IMR-90 (cell line): ENCODE measurements at regions not wholly inside any gene's neighbourhood (a gene's known extent, or its start where the extent isn't known, plus 50 kb on each side); places are given as distances from the start of the nearest gene placed in this dataset.
A peak's percentile ranks its signal among the peaks of the same experiment; 100 is the strongest.

Experiments used
- ATAC-seq: fragments of 200-7000 bp; cut with Tn5 transposase; 2 replicates; pipeline ENCODE4 v1.9.1; 2020; ENCODE audit warnings: low read depth, mild to moderate bottlenecking, moderate library complexity
- BruUV-seq: library from RNA; stranded (reverse); fragments of 400-500 nt; replicated peaks from 2 replicates; lab custom pipeline; 2021; lab: Mats Ljungman, UMichigan
- CTCF ChIA-PET: fragments of 300-600 bp; formaldehyde crosslinking; extraction: SDS; loops from one replicate; lab custom pipeline; 2021; ENCODE audit warnings: antibody characterized with exemption; lab: Yijun Ruan, JAX
- POLR2A ChIA-PET: fragments of 300-600 bp; sonication (Branson Sonifier 250); formaldehyde crosslinking; loops from one replicate; lab custom pipeline; 2022; ENCODE audit warnings: antibody characterized with exemption; ENCODE audit not compliant: unreplicated experiment; lab: Charles Lee
- DNase-seq: peaks from one replicate; pipeline ENCODE4 v3.0.0; 2013
- H2AFZ ChIP-seq: replicated peaks from 2 replicates; pipeline ENCODE3; 2013; ENCODE audit warnings: low read length, mild to moderate bottlenecking; ENCODE audit not compliant: poor library complexity
- H2AK5ac ChIP-seq: 2 replicates; pipeline ENCODE4 v1.6.1; 2013; ENCODE audit warnings: low read depth, low read length, inconsistent platforms
- H2AK9ac ChIP-seq: replicated peaks from 2 replicates; pipeline ENCODE3; 2013; ENCODE audit warnings: mild to moderate bottlenecking, low read depth, low read length, moderate library complexity; ENCODE audit not compliant: poor library complexity
- H2BK120ac ChIP-seq: 2 replicates; pipeline ENCODE4 v1.6.1; 2013; ENCODE audit warnings: low read depth, low read length, inconsistent platforms
- H2BK15ac ChIP-seq: 3 replicates; pipeline ENCODE4 v1.6.1; 2013; ENCODE audit warnings: low read depth, low read length, inconsistent platforms
- H2BK20ac ChIP-seq: 2 replicates; pipeline ENCODE4 v1.6.1; 2013; ENCODE audit warnings: low read depth, mild to moderate bottlenecking, inconsistent platforms, low read length, moderate library complexity
- H2BK5ac ChIP-seq: 2 replicates; pipeline ENCODE4 v1.6.1; 2013; ENCODE audit warnings: mild to moderate bottlenecking, low read depth, low read length, inconsistent platforms; ENCODE audit not compliant: poor library complexity, severe bottlenecking
- H3K14ac ChIP-seq: replicated peaks from 2 replicates; pipeline ENCODE4 v1.6.1; 2013; ENCODE audit warnings: low read depth, low read length, inconsistent platforms
- H3K18ac ChIP-seq: 2 replicates; pipeline ENCODE4 v1.6.1; 2013; ENCODE audit warnings: low read depth, low read length, control low read depth
- H3K23ac ChIP-seq: 2 replicates; pipeline ENCODE4 v1.6.1; 2013; ENCODE audit warnings: low read depth, low read length, inconsistent platforms
- H3K27ac ChIP-seq: 2 replicates; pipeline ENCODE4 v1.5.1; 2013; ENCODE audit warnings: mild to moderate bottlenecking, control low read depth, low read length; ENCODE audit not compliant: insufficient read depth
- H3K27me3 ChIP-seq: 2 replicates; pipeline ENCODE4 v1.6.1; 2013; ENCODE audit warnings: low read length; ENCODE audit not compliant: control insufficient read depth, insufficient read depth
- H3K36me3 ChIP-seq: 2 replicates; pipeline ENCODE4 v1.6.1; 2013; ENCODE audit warnings: low read length, mixed read lengths; ENCODE audit not compliant: control insufficient read depth, insufficient read depth
- H3K4ac ChIP-seq: 2 replicates; pipeline ENCODE4 v1.6.1; 2013; ENCODE audit warnings: low read depth, low read length, inconsistent platforms
- H3K4me1 ChIP-seq: 2 replicates; pipeline ENCODE4 v1.6.1; 2013; ENCODE audit warnings: low read length, mixed read lengths; ENCODE audit not compliant: control insufficient read depth, insufficient read depth
- H3K4me2 ChIP-seq: 2 replicates; pipeline ENCODE4 v1.6.1; 2013; ENCODE audit warnings: low read depth, mild to moderate bottlenecking, control low read depth, low read length, moderate library complexity
- H3K4me3 ChIP-seq: 2 replicates; pipeline ENCODE4 v1.5.1; 2013; ENCODE audit warnings: low read depth, mild to moderate bottlenecking, control low read depth, low read length, moderate library complexity; ENCODE audit not compliant: insufficient read depth
- H3K56ac ChIP-seq: 2 replicates; pipeline ENCODE4 v1.6.1; 2013; ENCODE audit warnings: low read length, inconsistent platforms; ENCODE audit not compliant: insufficient read depth; ENCODE audit errors: extremely low read depth
- H3K79me1 ChIP-seq, 2 experiments: 2 replicates each; pipeline ENCODE4 v1.6.1; 2013; ENCODE audit warnings: low read length in 2 of 2, inconsistent platforms in 1 of 2, low read depth in 1 of 2
- H3K9ac ChIP-seq: 2 replicates; pipeline ENCODE4 v1.6.1; 2013; ENCODE audit warnings: low read depth, low read length, control low read depth
- H3K9me1 ChIP-seq: 2 replicates; pipeline ENCODE4 v1.6.1; 2013; ENCODE audit warnings: low read length, inconsistent platforms; ENCODE audit not compliant: insufficient read depth
- H3K9me3 ChIP-seq: 2 replicates; pipeline ENCODE4 v1.6.1; 2013; ENCODE audit warnings: low read length; ENCODE audit not compliant: control insufficient read depth, insufficient read depth
- H4K20me1 ChIP-seq: 2 replicates; pipeline ENCODE4 v1.6.1; 2013; ENCODE audit warnings: low read length, inconsistent platforms; ENCODE audit not compliant: insufficient read depth
- H4K5ac ChIP-seq: 2 replicates; pipeline ENCODE4 v1.6.1; 2013; ENCODE audit warnings: mild to moderate bottlenecking, low read depth, low read length, control low read depth
- H4K8ac ChIP-seq, 2 experiments: 2 replicates each; pipeline ENCODE4 v1.6.1; 2013; ENCODE audit warnings: low read depth in 2 of 2, low read length in 2 of 2, control low read depth in 1 of 2, inconsistent platforms in 1 of 2
- H4K91ac ChIP-seq: 2 replicates; pipeline ENCODE4 v1.6.1; 2013; ENCODE audit warnings: low read depth, low read length, inconsistent platforms; ENCODE audit not compliant: insufficient read depth
- BHLHE40 ChIP-seq: fragments of 150-350 bp; IDR thresholded peaks from 2 replicates; pipeline ENCODE4 v1.6.1; 2016; ENCODE audit warnings: mild to moderate bottlenecking, low read depth, low read length
- CEBPB ChIP-seq: IDR thresholded peaks from 2 replicates; pipeline ENCODE4 v1.6.1; 2012; ENCODE audit warnings: low read depth, low read length, improper control_type of control experiment
- CHD1 ChIP-seq: IDR thresholded peaks from 2 replicates; pipeline ENCODE4 v1.6.1; 2012; ENCODE audit warnings: low read depth, low read length, improper control_type of control experiment
- CTCF ChIP-seq: conservative IDR thresholded peaks from 2 replicates; pipeline ENCODE4 v1.5.1; 2012; ENCODE audit warnings: mild to moderate bottlenecking, low read depth, low read length, improper control_type of control experiment
- FOS ChIP-seq: fragments of 150-350 bp; IDR thresholded peaks from 2 replicates; pipeline ENCODE4 v1.6.1; 2016; ENCODE audit warnings: low read depth, low read length
- MAFK ChIP-seq: IDR thresholded peaks from 2 replicates; pipeline ENCODE4 v1.6.1; 2012; ENCODE audit warnings: low read depth, low read length, improper control_type of control experiment
- MXI1 ChIP-seq: IDR thresholded peaks from 2 replicates; pipeline ENCODE4 v1.6.1; 2012; ENCODE audit warnings: low read depth, mild to moderate bottlenecking, low read length, moderate library complexity, borderline replicate concordance
- NFE2L2 ChIP-seq: fragments of 150-350 bp; IDR thresholded peaks from 2 replicates; pipeline ENCODE4 v1.6.1; 2016; ENCODE audit warnings: low read depth, mild to moderate bottlenecking, low read length
- POLR2A ChIP-seq: IDR thresholded peaks from 2 replicates; pipeline ENCODE4 v1.6.1; 2012; ENCODE audit warnings: mild to moderate bottlenecking, low read depth, low read length
- RAD21 ChIP-seq: IDR thresholded peaks from 2 replicates; pipeline ENCODE4 v1.6.1; 2012; ENCODE audit warnings: low read length, improper control_type of control experiment
- RCOR1 ChIP-seq: IDR thresholded peaks from 2 replicates; pipeline ENCODE4 v1.6.1; 2012; ENCODE audit warnings: mild to moderate bottlenecking, low read length, improper control_type of control experiment; ENCODE audit not compliant: insufficient replicate concordance
- SMC3 ChIP-seq: fragments of 150-350 bp; IDR thresholded peaks from 2 replicates; pipeline ENCODE4 v1.6.1; 2016; ENCODE audit warnings: low read depth, mild to moderate bottlenecking, antibody characterized with exemption, low read length, moderate library complexity
- WGBS, 2 experiments: methylation state at CpG; one replicate each; pipeline versions ENCODE4 v1.1.5 to v1.1.7; 2013; ENCODE audit warnings: missing lambda C conversion rate in 2 of 2; ENCODE audit not compliant: insufficient read length in 1 of 2; ENCODE audit errors: extremely low coverage in 2 of 2; 5-methylcytosine and 5-hydroxymethylcytosine counted together
- dilution Hi-C: fragments of 300-500 bp; cut with HindIII; formaldehyde crosslinking; loops from one replicate; pipeline ENCODE4 v1.14.3; 2018; ENCODE audit warnings: low sequenced_read_pairs; ENCODE audit not compliant: unreplicated experiment
- in situ Hi-C: fragments of 300-500 bp; cut with MboI; formaldehyde crosslinking; loops from 3 replicates; pipeline ENCODE4 v1.14.3; 2019; ENCODE audit warnings: low sequenced_read_pairs, inconsistent platforms, mixed read lengths
- intact Hi-C: fragments of 100-400 bp; cut with micrococcal nuclease; formaldehyde crosslinking; loops from 2 replicates; pipeline ENCODE4 v1.10.0; 2022
- TF ChIP-seq, protein P1 (sequence below): fragments of 150-350 bp; IDR thresholded peaks from 2 replicates; pipeline ENCODE4 v1.6.1; 2016; ENCODE audit warnings: low read depth, mild to moderate bottlenecking, low read length, moderate library complexity, borderline replicate concordance

GRCh38 chr6:18326980-18327379, 60.2 kb upstream of the RNF144B start:
- H3K27me3 ChIP-seq, result no peaks in the 10 kb centered on the region
- H3K4me2 ChIP-seq, result no peak overlapping the region
- H2BK5ac ChIP-seq, result no peak overlapping the region
- no peak overlapping the region for H3K4ac ChIP-seq
- H3K9me3 ChIP-seq, result no peaks in the 10 kb centered on the region
- 38% methylated on average over 2 of the region's 6 CpGs; no CpG with 5 or more reads in 1 of the 2 experiments for WGBS, 2 experiments
- no peak overlapping the region for H3K56ac ChIP-seq
- H3K4me3 ChIP-seq, result no peak overlapping the region
- no peak overlapping the region for H2BK120ac ChIP-seq
- H3K4me1 ChIP-seq, result peaks cover 2% of the 10 kb centered on the region; the same call in 1 of the 2 replicates
- no peak overlapping the region for H3K9ac ChIP-seq
- no peaks in the 10 kb centered on the region for H4K20me1 ChIP-seq
- no peak for DNase-seq
- H3K18ac ChIP-seq, result no peak overlapping the region; the same call in 1 of the 2 replicates
- in situ Hi-C loops, result no loop called here
- no peaks in the 10 kb centered on the region for H3K79me1 ChIP-seq
- no peak overlapping the region for H2BK15ac ChIP-seq
- no peaks in the 10 kb centered on the region for H3K36me3 ChIP-seq
- H3K14ac ChIP-seq, result 0 out of 2 replicates have a peak overlapping the region, but pooled peaks have one; percentile 21
- no peak for ATAC-seq
- no peak overlapping the region for H2AK9ac ChIP-seq
- H2BK20ac ChIP-seq, result no peak overlapping the region
- no peak overlapping the region for H4K8ac ChIP-seq
- dilution Hi-C loops, result no loop called here
- BruUV-seq, result no TSS peak
- H3K23ac ChIP-seq, result no peak overlapping the region
- H3K27ac ChIP-seq, result no peak overlapping the region
- H4K5ac ChIP-seq, result no peak overlapping the region
- CTCF ChIA-PET, result interaction anchor here (1.2 to 2.1 kb wide), 2 partner anchors 56 to 176 kb away, joined by 3 to 10 read pairs; no protein-coding TSS in a partner anchor
- intact Hi-C loops, result no loop called here
- H3K9me1 ChIP-seq, result no peaks in the 10 kb centered on the region
- no peak overlapping the region for H4K91ac ChIP-seq
- no peak overlapping the region for H2AFZ ChIP-seq
- POLR2A ChIA-PET, result no interaction called here
- TF ChIP-seq MAFK (no peak), BHLHE40 (no peak), CTCF (no peak), SMC3 (no peak), RCOR1 (no peak), CEBPB (no peak), RAD21 (no peak), NFE2L2 (no peak), MXI1 (no peak), POLR2A (no peak), CHD1 (no peak), FOS (no peak)
- TF ChIP-seq, protein P1, sequence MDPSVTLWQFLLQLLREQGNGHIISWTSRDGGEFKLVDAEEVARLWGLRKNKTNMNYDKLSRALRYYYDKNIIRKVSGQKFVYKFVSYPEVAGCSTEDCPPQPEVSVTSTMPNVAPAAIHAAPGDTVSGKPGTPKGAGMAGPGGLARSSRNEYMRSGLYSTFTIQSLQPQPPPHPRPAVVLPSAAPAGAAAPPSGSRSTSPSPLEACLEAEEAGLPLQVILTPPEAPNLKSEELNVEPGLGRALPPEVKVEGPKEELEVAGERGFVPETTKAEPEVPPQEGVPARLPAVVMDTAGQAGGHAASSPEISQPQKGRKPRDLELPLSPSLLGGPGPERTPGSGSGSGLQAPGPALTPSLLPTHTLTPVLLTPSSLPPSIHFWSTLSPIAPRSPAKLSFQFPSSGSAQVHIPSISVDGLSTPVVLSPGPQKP, result no peak
- 0 out of 2 replicates have a peak overlapping the region, but pooled peaks have one; percentile 34 for H2AK5ac ChIP-seq
